Spleen (tissue), 11 donors: ENCODE measurements at regions not wholly inside any gene's neighbourhood (a gene's known extent, or its start where the extent isn't known, plus 50 kb on each side); places are given as distances from the start of the nearest gene placed in this dataset.

ENCODE experiments used
- DNase-seq: peaks from one replicate; pipeline ENCODE4 v3.0.0-alpha.2; 2020
- H3K27ac ChIP-seq, 8 donors: fragments of 200-600 bp; sonication (generic) in 7 of 8; 1 replicate in 4 of 8; 2 replicates in 4 of 8; pipeline versions ENCODE4 v1.5.0 to v1.8.0; 2016 to 2021; ENCODE audit warnings: inconsistent platforms in 4 of 8, mild to moderate bottlenecking in 4 of 8, moderate library complexity in 1 of 8
- H3K27me3 ChIP-seq, 7 donors: fragments of 200-600 bp; sonication (generic) in 6 of 7; replicated peaks in 1 of 7; 1 replicate in 4 of 7; 2 replicates in 3 of 7; pipeline versions ENCODE4 v1.5.0 to v1.8.0; 2016 to 2021; ENCODE audit warnings: inconsistent platforms in 3 of 7, mild to moderate bottlenecking in 1 of 7
- H3K36me3 ChIP-seq, 6 donors: fragments of 200-600 bp; sonication (generic) in 5 of 6; 1 replicate in 4 of 6; 2 replicates in 2 of 6; pipeline versions ENCODE4 v1.5.0 to v1.8.0; 2016 to 2021; ENCODE audit warnings: inconsistent platforms in 2 of 6
- H3K4me1 ChIP-seq, 6 donors: fragments of 200-600 bp; sonication (generic) in 5 of 6; 1 replicate in 3 of 6; 2 replicates in 3 of 6; pipeline versions ENCODE4 v1.5.0 to v1.8.0; 2016 to 2021; ENCODE audit warnings: inconsistent platforms in 3 of 6
- H3K4me3 ChIP-seq, 8 donors: fragments of 200-600 bp; sonication (generic) in 7 of 8; 1 replicate in 4 of 8; 2 replicates in 4 of 8; pipeline versions ENCODE4 v1.5.0 to v1.8.0; 2016 to 2021; ENCODE audit warnings: inconsistent platforms in 4 of 8, mild to moderate bottlenecking in 4 of 8, moderate library complexity in 2 of 8
- H3K9me3 ChIP-seq, 8 donors: fragments of 200-600 bp; sonication (generic) in 7 of 8; 1 replicate in 4 of 8; 2 replicates in 4 of 8; pipeline versions ENCODE4 v1.5.0 to v1.8.0; 2016 to 2021; ENCODE audit warnings: inconsistent platforms in 4 of 8
- CTCF ChIP-seq, 11 experiments: fragments of 200-600 bp in 7 of 11; fragments of 450-650 bp in 4 of 11; sonication (generic) in 4 of 11; IDR thresholded peaks in 8 of 11; conservative IDR thresholded peaks in 3 of 11; 1 replicate in 7 of 11; 2 replicates in 4 of 11; pipeline versions ENCODE4 v1.4.0 to v1.8.0; 2016 to 2021; ENCODE audit warnings: antibody characterized with exemption in 11 of 11, inconsistent platforms in 4 of 11, mild to moderate bottlenecking in 1 of 11
- POLR2A ChIP-seq, 3 donors: fragments of 450-650 bp; IDR thresholded peaks; one replicate each; pipeline ENCODE4 v1.5.1; 2017; ENCODE audit warnings: antibody characterized with exemption in 3 of 3, mild to moderate bottlenecking in 1 of 3
- POLR2AphosphoS5 ChIP-seq, 3 donors: sonication (generic); formaldehyde crosslinking; IDR thresholded peaks; one replicate each; pipeline ENCODE4 v1.5.1; 2017; ENCODE audit warnings: antibody characterized with exemption in 3 of 3
- WGBS, 5 donors: extraction: QIAGEN DNeasy Blood & Tissue Kit in 3 of 5; methylation state at CpG; one replicate each; pipeline versions ENCODE4 v1.1.5 to v1.1.7; 2013 to 2018; 5-methylcytosine and 5-hydroxymethylcytosine counted together
- intact Hi-C: fragments of 100-400 bp; cut with DNase I; formaldehyde crosslinking; loops from one replicate; pipeline ENCODE4 v1.15.0; 2023; ENCODE audit warnings: low total_unique reads
- donor health status: healthy with polysubstance abuse.
- donor health status: DM: no; HTN: no; CAD: no; lungs with moderate emphysema.
- donor health status: DM: no; HTN: no; CAD: no.
- donor health status: Bipolar disorder and iron deficiency.
- donor health status: healthy.
- donor health status: DM: no; HTN: no; CAD: no.
- donor health status: DM: yes; HTN: yes; CAD: no.

DNA sequence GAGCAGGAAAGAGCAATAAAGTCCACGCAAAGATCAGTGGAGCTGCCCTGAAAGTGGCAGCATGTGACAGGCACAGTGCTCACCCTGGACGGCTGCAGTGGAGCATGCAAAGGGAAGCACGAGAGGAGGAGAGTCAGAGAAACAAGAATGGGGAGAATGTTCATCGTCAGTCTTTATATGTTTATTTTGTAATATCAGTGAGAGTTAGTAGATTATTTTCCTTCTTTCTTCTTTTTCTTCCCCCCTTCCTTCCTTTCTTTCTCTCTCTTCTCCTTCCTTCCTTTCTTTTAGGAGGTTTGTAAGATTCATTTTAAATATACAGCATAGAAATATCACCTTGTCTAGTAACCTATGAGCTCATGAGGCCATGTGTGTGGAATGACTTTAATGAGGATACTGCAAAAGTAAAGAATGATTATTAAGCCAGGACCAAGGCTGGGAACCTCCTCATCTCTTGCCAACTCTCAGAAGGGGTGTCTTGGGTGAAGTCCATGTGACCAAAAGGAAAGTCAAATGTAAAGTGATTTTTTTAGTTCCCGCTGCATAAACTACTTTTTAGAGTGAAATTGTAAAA, 321.1 kb downstream of the AASDHPPT start:
- no peak overlapping the region for H3K27ac ChIP-seq
- no peak overlapping the region for H3K4me3 ChIP-seq
- no peaks in the 10 kb centered on the region for H3K36me3 ChIP-seq
- intact Hi-C loops, result no loop called here
- H3K4me1 ChIP-seq, result no peaks in the 10 kb centered on the region
- no peak for DNase-seq
- no peaks in the 10 kb centered on the region for H3K27me3 ChIP-seq
- TF ChIP-seq POLR2A (IDR thresholded peaks at IDR 0.05), result no peak
- TF ChIP-seq POLR2AphosphoS5 (IDR thresholded peaks at IDR 0.05), result no peak
- H3K9me3 ChIP-seq, result peaks cover 0 to 18% (median 2%) of the 10 kb centered on the region in 8 donors
- WGBS, 5 donors, result 55 to 68% (median 62%) methylated on average over 5 of the region's 5 CpGs

- H3K36me3 ChIP-seq, result no peaks in the 10 kb centered on the region
- H3K4me1 ChIP-seq, result no peaks in the 10 kb centered on the region
- intact Hi-C loops, result no loop called here
- no peak overlapping the region for H3K27ac ChIP-seq
- no peak overlapping the region for H3K4me3 ChIP-seq
- peaks cover 0 to 18% (median 2%) of the 10 kb centered on the region in 8 donors for H3K9me3 ChIP-seq
- DNase-seq, result no peak
- WGBS, 5 donors, result 70 to 78% (median 75%) methylated on average over 3 of the region's 3 CpGs
- TF ChIP-seq POLR2A (IDR thresholded peaks at IDR 0.05) (no peak), CTCF (IDR thresholded peaks at IDR 0.05 in 8 of 11, conservative IDR thresholded peaks at IDR 0.05 in 3 of 11) (no peak), POLR2AphosphoS5 (IDR thresholded peaks at IDR 0.05) (no peak)
- H3K27me3 ChIP-seq, result no peaks in the 10 kb centered on the region
These were observed 321.6 kb downstream of the AASDHPPT start for GRCh38 chr11:106399076-106399511.

- no peaks in the 10 kb centered on the region for H3K27me3 ChIP-seq
- DNase-seq, result no peak
- H3K4me1 ChIP-seq, result no peaks in the 10 kb centered on the region
- no peak for TF ChIP-seq POLR2A (IDR thresholded peaks at IDR 0.05)
- no peak for TF ChIP-seq POLR2AphosphoS5 (IDR thresholded peaks at IDR 0.05)
- no peak for TF ChIP-seq CTCF (IDR thresholded peaks at IDR 0.05 in 8 of 11, conservative IDR thresholded peaks at IDR 0.05 in 3 of 11)
- WGBS, 5 donors, result 82 to 95% (median 90%) methylated on average over 4 of the region's 4 CpGs
- no peaks in the 10 kb centered on the region for H3K36me3 ChIP-seq
- intact Hi-C loops, result no loop called here
- H3K4me3 ChIP-seq, result no peak overlapping the region
- H3K27ac ChIP-seq, result no peak overlapping the region
- H3K9me3 ChIP-seq, result peaks cover 0 to 18% (median 2%) of the 10 kb centered on the region in 8 donors
These were observed 322.2 kb downstream of the AASDHPPT start for GRCh38 chr11:106399624-106400023.

- Histone ChIP-seq H3K4me1 (no peaks in the 10 kb centered on the region), H3K27me3 (no peaks in the 10 kb centered on the region), H3K4me3 (no peak overlapping the region), H3K27ac (no peak overlapping the region), H3K9me3 (peaks cover 0 to 7% (median 1%) of the 10 kb centered on the region in 8 donors), H3K36me3 (no peaks in the 10 kb centered on the region)
- no peak for DNase-seq
- intact Hi-C loops, result no loop called here
- WGBS, 5 donors, result 74 to 89% (median 84%) methylated on average over 5 of the region's 5 CpGs
- no peak for TF ChIP-seq POLR2AphosphoS5 (IDR thresholded peaks at IDR 0.05)
- no peak for TF ChIP-seq POLR2A (IDR thresholded peaks at IDR 0.05)
- TF ChIP-seq CTCF (IDR thresholded peaks at IDR 0.05 in 8 of 11, conservative IDR thresholded peaks at IDR 0.05 in 3 of 11), result no peak
These were observed 323.6 kb downstream of the AASDHPPT start for GRCh38 chr11:106400949-106401570.
